Tibial nerve (tissue), 4 donors: ENCODE measurements at regions not wholly inside any gene's neighbourhood (a gene's known extent, or its start where the extent isn't known, plus 50 kb on each side); places are given as distances from the start of the nearest gene placed in this dataset.

ENCODE experiments used
- CTCF ChIP-seq, 5 experiments: fragments of 200-600 bp in 3 of 5; fragments of 450-650 bp in 2 of 5; sonication (generic) in 3 of 5; IDR thresholded peaks; one replicate each; pipeline ENCODE4 v1.5.1; 2016 to 2019; ENCODE audit warnings: antibody characterized with exemption in 5 of 5, mild to moderate bottlenecking in 3 of 5, moderate library complexity in 2 of 5
- EP300 ChIP-seq, 2 donors: sonication (generic); formaldehyde crosslinking; IDR thresholded peaks; one replicate each; pipeline ENCODE4 v1.6.1; 2017; ENCODE audit warnings: antibody characterized with exemption in 2 of 2, mild to moderate bottlenecking in 1 of 2
- POLR2A ChIP-seq, 2 donors: fragments of 450-650 bp; IDR thresholded peaks; one replicate each; pipeline ENCODE4 v1.6.1; 2017; ENCODE audit warnings: antibody characterized with exemption in 2 of 2, mild to moderate bottlenecking in 2 of 2, moderate library complexity in 2 of 2

GRCh38 chr5:103424453-103425205 is 138.0 kb downstream of the NUDT12 start:
- no peak for TF ChIP-seq CTCF (IDR thresholded peaks at IDR 0.05)
- TF ChIP-seq POLR2A (IDR thresholded peaks at IDR 0.05), result no peak
- TF ChIP-seq EP300 (IDR thresholded peaks at IDR 0.05), result no peak
